ENCODE measurements at regions not wholly inside any gene's neighbourhood (a gene's known extent, or its start where the extent isn't known, plus 50 kb on each side); places are given as distances from the start of the nearest gene placed in this dataset.

DNA sequence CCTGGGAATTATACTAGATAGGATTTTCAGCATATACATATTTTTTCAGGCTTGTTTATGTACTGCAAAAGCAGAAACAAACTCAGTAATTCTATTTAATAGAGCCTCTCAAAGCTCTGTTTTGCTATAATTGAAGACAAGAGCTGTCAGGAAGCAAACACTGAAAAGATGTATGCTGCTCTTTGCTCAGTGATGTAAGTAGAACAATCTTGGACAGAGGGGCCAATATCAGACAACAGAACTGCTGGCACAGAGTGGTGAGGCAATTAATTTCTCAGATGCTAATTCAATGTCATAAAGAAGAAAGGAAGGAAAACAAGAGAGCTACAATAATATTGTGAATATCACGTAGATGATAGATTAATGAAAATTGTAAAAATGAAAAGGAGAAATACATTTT, 663.3 kb upstream of the ADGRB3 start:
- TF ChIP-seq EZH2 (IDR thresholded peaks at IDR 0.05; ENCODE audit: borderline replicate concordance, low read depth, low read length) (no peak), CBX3 (IDR thresholded peaks at IDR 0.05; ENCODE audit: borderline replicate concordance in 1 of 2, low read length in 2 of 2) (no peak), ZBTB43 (CRISPR knock-in tag; IDR thresholded peaks at IDR 0.05) (no peak), HMG20A (CRISPR knock-in tag; conservative IDR thresholded peaks at IDR 0.05) (no peak)

All from K562 (cell line).